SIG-M5 treated with dmso at 0.1 percent for 504 hours (cell line): ENCODE measurements at regions not wholly inside any gene's neighbourhood (a gene's known extent, or its start where the extent isn't known, plus 50 kb on each side); places are given as distances from the start of the nearest gene placed in this dataset.

Experiments
- DNase-seq: peaks from one replicate; lab custom pipeline; 2025; ENCODE audit not compliant: unreplicated experiment; lab: John Stamatoyannopoulos, UW

DNA sequence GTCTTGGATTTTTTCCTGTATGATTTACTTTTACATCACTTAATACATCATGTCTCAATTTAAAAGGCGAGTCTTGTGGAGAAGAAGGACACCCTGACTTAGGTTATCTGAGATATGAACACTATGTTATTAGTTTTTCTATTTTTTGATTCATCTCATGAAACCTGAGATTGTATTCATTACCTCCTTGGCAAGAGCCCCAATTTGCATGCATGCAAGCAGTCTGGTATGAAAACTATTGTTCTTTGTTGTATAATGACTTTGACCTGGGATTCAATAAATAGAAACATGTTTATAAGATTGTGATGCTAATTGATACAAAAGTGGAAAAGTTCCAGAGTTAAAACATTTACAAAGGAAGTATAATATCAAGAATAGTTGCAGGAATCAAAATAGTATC, 576.1 kb downstream of the NOVA1 start:
- DNase-seq, result no peak

DNA sequence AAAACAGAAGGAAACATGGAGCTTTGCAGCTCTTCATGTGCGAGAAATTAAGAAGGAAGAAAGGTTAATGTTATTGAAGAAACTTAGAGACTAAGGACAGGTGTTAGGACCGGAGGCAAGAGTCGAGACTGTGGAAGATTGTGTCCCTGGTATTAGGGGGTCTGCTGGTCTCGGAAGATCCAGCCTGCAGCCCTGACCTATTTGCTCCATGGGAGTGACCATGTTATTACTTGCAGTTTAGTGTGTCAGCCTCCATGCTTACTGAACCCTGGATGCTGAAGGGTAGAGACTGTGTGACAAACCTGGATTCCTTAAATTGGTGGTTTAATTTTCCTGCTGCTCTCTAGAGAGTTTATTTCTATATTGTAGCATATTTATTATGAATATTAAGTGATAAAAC, 580.6 kb downstream of the NOVA1 start:
- DNase-seq, result no peak

DNA sequence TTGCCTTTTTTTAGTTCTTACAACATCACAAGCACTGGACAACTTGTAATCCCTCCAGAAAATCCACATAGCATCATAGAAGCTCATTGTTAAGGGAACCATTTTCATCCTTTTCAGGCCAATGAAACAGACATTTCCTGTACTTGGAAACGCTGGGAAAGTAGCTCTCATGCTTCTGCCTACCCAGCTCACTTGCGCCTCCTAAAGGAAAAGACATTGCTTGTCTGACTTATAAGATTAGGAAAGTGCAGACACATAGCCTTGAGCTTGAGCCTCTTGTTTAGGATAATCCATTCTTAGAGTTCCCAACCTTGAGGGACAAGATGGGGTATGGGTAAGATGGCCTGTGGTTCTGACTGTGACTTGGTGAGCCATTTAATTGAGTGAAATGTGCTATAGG, 589.5 kb downstream of the NOVA1 start:
- DNase-seq, result peak; percentile 12

DNA sequence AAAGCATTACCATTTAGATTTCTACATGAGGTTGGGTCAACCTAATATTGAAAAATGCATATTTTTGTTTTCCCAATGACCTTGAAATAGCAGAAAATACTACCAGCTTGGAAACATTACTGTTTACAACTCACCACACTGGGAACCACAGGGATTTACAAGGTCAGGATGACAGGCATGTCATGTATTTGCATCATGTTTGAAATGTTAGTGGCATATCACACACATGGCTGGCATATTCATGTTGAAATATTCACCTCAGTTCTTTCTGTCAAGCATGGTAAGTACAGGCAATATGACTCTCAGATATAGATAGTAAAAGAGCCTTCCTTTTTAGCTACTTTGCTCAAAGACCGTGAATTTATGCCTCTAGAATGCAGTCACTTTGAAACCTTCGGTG, 593.5 kb downstream of the NOVA1 start:
- no peak for DNase-seq

DNA sequence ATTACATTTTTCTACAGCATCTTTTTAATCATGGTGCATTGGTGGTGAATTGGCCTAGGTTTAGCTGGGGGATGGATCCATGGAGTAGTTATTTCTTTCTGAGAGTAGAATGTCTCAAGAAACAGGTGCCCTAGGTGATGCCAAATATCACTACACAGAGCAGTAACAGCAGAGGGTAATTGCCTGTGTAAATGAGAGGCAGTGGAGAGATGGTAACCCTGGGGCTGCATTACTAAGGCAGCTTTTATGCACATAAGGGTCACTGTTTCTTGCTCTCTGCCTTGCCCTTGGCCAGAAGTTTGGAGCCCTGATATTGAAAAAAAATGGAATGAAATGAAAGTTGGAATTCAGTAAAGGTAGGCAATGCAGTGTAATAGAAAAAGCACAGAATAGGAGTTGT, 604.0 kb downstream of the NOVA1 start:
- DNase-seq, result no peak

DNA sequence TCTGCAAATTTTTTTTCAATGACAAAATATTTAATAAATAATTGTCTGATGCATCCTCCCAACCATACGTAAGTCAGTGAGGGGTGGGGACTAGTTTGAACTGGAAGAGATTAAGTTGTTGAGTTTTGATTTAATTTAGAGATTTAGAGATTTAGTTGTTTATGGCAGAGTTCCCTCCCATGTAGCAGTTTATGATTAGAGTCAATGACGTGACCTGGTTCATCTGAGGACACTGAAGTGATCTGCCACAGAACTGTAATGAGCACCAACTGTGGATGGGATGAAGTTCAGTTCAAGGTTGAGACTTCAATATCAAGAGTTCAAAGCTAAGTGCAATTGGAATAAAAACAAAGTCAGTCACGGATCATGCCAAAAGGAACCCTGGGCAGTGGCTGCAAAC, 609.3 kb downstream of the NOVA1 start:
- no peak for DNase-seq

DNA sequence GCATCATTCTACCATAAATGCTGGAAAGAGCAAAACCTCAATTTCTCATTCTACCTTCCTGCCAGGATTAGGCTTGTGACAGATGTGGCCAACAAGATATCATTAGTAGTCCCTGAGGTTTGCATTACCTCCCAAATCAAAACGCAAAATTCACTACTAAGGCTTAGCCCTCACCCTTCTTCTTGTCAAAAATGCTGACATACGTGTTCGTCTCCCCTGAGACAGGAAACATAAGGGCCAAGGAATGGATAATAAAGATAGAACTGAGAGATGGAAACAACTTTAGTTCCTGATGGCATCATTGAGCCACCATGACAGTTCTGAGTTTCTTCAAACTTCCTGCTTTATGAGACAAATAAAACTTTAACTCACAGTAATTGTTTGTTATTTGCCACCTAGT, 642.1 kb downstream of the NOVA1 start:
- DNase-seq, result no peak

DNA sequence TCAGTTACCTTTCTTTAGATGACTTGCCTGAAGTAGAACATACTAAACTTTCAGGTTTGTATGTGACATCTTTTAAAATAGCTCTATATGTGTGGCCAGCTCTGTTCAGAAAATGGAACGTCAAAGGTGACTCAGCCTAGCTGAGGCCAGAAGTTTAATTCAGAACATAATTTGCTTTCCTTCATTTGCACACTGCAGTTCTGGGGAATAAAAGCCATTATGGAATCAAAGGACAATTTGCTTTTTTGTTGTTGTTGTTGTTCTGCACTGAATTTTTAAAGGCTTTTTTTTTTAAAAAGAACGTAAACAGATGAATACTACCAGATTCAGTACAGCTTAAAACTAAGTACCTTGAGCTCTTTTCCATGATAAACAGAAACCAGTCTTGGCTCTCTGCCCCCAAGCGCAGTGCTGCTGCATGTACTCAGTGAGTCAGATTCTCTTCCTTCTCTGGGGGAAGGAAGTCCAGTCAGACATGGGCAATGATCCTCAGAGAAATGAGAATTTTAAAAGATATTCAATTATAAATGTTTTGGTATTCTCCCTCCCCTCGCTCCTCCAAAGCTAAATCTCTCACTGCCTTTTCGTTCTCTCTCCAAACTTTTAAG, 644.2 kb downstream of the NOVA1 start:
- no peak for DNase-seq

DNA sequence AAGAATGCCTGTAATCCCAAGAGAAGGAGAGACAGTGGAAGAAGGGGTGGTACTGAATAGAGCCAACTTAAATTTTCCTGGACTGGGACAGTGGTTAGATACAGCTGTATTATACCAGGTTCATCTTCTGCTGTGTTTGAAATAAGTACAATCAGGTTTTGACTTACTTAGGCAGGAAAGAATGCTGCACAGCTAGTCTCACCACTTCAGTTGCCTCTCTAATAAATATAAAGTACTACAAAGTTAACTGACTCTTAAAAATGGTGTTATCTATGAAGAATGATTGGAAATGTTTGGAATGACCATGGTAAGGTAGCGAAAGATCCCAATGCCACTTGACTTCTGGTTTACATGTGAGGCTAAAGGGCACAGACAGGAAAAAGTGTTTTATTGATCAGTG, 652.1 kb downstream of the NOVA1 start:
- DNase-seq, result no peak

DNA sequence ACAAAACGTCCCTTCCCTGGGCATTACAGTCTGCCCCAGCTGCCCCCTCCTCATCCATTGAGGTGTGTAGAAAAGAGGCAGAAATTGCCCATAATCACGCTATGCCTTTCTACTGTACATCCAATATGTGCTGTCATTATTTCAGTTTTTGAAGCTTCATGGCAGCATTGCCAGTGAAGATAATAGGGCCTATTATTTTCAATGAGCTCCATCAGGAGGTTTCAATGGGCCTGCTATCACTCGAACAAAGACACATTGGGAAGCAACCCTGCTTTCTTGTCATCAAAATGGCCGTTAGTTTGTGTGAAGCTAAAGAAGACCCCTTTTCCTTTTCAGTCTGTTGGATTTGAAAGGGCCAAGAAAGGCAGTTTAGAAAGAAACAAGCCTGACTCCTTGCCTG, 653.8 kb downstream of the NOVA1 start:
- no peak for DNase-seq

DNA sequence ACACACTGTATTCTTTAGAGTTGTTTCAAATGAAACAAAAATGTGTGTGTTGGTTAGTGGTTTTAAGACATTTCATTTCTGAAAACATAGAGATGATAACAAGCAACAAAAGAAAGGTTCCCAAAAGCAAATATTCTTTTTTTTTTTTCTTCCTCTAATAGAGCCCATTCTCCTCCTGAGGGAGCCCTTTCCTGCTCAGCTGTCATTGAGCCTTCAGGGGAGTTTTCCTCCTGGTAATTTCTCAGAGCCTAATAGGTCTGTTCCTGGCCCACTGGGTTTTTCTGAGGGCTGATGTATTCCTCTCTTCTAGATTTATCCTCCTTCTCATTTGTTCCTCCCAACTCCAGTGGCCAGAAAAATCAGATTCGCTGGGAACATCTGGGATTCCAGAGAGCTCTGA, 654.5 kb downstream of the NOVA1 start:
- no peak for DNase-seq

DNA sequence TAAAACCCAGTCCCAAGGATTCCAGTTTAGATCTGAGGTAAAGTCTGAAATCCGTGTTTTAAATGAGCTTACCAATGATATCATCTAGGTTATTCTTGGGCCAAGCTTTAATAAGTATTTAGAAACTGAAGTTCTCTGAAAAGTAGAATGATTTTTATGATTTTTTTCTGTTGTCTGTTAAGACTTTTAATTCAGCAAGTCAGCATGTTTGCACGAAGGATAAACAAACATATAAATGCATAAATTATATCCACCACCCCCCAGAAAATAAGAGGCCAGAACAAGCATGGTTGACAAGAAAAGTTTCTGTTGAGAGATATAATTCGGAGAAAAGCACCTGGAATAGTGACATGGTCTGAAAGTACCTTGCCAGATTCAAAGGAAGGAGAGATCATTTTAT, 655.7 kb downstream of the NOVA1 start:
- DNase-seq, result no peak

DNA sequence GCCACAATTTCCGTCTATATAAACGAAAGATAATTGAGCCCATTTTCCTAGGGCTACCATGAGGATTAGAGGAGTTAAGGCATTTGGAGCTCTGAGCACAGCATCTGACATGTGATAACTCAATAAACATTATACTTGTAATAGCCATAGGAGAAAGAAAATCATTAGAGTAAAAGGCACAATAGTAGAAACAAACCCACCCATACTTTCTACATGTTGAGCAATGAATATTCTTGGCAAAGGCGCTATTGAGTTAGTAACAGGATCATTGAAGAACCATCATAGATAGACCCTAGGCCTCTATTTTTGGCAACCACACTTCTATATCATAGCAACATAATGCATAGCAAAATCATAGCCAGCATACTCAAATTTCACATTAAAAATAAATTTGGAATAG, 664.1 kb downstream of the NOVA1 start:
- no peak for DNase-seq

DNA sequence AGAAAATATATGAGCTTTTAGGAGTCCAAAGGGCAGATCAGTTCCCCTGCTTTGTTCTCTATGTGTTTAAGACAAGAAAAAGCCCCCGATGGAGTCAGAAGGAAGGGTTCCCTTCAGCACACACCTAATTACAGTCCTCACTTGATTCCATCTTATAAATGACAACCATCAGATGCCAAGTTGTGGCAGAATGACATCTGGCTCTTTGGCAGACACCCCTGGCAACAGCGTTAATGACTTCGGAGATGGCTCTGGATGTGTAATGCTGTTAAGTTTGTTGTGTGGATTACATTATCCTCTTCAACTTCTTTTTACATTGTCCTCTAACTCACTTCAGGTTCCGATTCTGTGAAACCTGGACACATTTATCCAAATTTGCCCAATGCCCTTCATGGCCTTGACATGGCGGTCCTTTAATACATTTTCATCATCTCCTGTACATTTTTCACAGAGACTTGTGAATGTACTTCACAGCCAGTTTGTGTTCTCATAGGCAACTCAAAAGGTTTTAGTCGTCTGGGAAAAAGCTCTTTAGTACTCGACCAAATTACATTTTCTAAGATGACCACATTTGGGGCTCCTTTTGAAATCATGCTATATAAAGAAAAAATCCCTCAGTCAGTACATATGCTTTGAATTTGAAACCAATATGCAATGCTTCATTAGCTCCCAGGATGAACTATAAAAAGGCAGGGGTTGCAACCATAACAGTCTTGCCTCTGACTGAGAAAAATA, 667.8 kb downstream of the NOVA1 start:
- DNase-seq, result no peak

DNA sequence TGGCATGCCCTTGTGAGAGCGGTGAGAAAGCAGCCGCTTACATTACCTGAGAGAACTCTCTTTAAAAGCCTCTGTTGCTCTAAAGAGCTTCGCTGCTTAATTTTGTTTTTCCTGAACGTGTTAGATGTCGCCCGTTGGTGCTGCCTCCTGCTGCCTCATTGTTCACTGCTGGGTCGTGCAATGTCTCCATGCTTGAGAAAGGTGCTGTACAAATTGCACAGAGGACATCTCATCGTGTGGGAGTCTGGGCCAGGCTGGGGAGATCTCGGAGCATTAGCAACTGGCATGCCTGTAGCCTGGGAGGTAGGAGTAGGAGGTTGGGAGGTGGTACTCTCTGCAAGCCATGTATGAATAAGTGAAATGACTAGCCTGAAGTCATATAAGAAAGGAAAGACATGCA, 686.0 kb downstream of the NOVA1 start:
- no peak for DNase-seq

DNA sequence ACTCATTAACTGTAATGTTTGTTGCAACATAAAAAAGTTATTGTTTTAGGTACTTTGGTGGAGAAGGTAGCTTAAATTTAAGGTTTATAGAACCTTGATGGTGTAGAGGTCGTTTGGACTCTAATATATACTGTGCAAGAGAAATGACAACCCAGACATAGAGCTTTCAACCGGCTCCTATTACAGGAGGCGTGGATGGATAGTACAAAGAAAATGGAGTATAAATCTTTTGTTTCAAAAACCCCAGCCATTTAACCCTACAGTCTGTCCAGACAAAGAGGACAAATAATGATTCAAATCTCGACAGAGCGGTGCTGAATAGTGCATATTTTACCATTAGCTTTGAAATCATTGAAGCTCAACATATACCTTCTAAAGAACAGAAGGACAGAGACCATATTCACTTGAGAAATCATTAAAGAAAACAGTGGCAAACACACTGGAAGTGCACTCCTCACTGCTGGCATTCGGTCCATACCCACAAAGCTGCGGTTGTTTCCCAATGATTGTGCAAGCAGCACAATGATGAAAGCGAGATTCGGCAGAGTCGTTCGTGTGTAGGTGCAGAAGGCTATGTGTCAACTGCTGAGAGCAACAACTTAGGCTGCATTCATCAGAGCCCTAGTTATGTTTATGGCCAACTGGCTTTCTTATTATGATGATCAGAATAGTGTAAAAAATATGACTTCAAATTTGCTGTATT, 688.6 kb downstream of the NOVA1 start:
- no peak for DNase-seq

DNA sequence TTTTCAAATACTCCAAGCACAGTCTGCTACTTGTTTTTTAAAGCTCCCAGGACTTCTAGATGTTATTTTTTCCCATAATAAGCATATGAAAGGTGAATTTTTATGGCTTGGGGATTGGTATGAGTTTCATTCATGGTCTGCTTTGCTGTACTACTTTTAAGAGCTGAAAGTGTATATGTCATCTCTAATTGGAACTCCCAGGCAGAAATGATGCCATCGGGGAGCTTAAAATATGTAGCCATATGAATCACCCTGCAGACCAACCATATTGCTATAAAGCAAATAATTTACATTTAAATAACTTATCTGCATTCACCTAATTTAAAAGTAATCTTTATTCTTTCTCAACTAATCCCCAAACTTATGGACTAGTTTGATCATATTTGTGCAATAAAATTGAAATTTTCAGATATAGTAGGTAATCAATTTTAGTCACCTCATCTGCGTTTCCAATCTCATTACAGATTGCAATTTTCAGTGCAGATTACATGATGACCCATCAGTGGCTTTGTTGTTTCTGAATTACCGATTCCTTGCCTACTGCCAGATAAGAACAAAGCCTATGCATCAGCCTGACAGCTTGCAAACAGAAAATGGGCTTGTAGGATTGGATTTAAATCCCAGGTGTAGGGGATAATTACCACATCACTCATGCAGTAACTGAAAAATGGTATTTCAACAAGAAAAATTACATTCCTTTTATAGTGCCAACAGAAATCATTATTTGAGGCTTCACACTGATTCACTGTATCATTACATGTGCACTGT, 689.4 kb downstream of the NOVA1 start:
- DNase-seq, result no peak

DNA sequence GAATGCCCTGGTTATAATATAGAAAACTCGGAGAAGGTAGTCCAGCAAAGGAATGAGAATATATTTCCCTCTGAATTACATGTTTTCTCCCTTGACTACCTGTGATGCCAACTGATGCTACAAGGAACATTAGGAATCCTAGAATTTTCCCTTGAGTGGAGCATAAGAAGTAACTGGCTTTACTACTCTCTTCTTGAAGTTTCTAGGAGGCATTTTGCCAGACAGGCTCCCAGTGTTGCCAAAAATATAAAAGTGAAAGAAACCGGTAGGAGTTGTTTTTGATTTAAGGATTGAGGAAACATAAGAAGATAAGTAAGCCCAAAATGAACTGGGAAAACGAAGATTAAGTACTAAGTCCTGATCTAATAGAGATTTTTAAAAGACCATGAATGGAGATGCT, 693.4 kb downstream of the NOVA1 start:
- no peak for DNase-seq

DNA sequence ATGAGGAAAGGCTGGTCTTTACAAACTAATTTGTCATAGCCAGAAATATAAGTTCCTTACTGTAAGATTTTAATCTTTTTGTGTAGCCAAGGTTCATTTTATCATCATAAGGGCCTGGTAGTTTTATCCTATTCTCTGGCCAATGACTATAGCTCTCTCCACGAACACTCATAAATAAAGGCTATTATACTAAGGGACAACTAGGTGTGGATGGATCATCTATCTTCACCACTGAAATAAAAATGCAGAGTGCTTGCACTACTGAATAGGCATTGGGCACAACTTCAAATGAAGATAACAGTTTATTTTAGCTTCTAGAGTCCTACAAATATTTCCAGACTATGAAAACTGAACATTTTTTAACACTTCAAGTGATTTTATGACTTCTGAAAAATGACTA, 698.6 kb downstream of the NOVA1 start:
- no peak for DNase-seq

DNA sequence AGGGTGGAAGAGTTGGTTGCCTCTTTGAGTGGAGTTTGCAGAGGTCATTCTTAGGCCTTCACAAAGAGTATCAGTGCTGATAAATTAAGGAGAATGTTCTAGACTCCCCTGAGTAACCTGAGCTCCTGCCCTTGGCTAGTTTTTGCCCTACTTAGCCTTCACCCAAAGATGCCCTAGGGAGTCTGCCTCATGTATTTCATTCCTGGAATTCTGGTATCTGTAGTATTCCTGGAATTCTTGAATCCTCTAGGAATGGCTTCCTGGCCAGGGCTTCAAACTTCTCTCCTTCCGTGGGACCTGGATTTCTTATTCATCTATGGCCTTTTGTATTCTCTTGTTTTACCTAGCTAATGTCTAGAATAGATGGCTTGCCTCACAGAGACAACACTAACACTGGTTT, 701.1 kb downstream of the NOVA1 start:
- DNase-seq, result no peak

DNA sequence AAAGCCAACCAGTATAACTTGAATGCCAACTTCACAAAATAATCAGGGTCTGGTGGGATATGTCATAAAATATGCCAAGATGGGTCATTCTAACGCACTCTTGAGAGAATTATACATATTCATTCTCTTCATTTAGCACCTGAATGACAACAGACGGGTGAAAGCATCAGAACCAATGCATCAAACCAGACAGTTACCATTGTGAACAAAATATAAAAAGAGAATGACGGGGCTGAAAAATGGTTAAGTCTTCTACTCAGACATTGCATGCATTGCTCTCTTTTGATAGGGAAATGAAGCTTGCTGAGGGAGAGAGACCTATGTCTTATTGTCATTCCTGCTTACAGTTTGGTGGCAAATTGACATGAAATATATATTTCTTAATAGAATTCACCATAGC, 702.1 kb downstream of the NOVA1 start:
- no peak for DNase-seq
